ENCODE measurements at regions not wholly inside any gene's neighbourhood (a gene's known extent, or its start where the extent isn't known, plus 50 kb on each side); places are given as distances from the start of the nearest gene placed in this dataset.

DNA sequence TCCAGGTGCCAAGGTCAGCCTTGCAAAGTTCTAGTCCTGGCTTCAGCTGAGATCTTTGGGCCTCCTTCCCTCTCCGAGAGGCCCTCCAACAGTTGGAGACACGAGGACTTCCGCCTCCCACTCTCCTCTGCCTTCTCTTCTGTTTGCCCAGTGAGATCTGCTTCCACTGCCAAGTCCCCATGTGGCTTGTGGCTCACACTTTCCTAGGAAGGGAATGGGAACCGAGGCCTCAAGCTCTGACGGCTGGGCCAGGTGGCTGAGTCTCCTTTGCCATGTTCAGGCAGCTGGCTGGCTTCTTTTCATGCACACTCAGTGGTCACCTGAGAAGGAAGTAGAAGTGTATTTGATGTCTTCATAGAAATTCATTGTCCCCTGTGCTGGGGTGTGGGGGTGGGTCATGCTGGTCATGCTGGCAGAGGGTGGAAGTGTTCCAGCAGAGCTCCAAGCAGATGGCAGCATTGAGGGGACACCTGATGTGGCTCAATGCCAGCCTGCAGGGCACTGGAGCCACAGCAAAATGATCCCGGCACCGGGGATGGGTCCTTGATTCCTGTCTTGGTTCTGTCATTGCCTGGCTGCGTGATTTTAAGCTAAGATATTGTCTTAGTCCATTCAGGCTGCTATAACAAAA, 130.4 kb downstream of the ADAMTS15 start:
- Mint-ChIP-seq H3K4me1 (ENCODE audit: unreplicated experiment) (peaks cover 8% of the 10 kb centered on the region), H3K4me3 (ENCODE audit: unreplicated experiment) (no peak overlapping the region), H3K27me3 (ENCODE audit: unreplicated experiment) (peaks cover 3% of the 10 kb centered on the region), H3K27ac (ENCODE audit: unreplicated experiment) (no peak overlapping the region), H3K36me3 (ENCODE audit: low read depth, unreplicated experiment) (no peaks in the 10 kb centered on the region), H3K9me3 (ENCODE audit: unreplicated experiment) (no peaks in the 10 kb centered on the region)
- TF ChIP-seq, protein P1, sequence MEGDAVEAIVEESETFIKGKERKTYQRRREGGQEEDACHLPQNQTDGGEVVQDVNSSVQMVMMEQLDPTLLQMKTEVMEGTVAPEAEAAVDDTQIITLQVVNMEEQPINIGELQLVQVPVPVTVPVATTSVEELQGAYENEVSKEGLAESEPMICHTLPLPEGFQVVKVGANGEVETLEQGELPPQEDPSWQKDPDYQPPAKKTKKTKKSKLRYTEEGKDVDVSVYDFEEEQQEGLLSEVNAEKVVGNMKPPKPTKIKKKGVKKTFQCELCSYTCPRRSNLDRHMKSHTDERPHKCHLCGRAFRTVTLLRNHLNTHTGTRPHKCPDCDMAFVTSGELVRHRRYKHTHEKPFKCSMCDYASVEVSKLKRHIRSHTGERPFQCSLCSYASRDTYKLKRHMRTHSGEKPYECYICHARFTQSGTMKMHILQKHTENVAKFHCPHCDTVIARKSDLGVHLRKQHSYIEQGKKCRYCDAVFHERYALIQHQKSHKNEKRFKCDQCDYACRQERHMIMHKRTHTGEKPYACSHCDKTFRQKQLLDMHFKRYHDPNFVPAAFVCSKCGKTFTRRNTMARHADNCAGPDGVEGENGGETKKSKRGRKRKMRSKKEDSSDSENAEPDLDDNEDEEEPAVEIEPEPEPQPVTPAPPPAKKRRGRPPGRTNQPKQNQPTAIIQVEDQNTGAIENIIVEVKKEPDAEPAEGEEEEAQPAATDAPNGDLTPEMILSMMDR (IDR thresholded peaks at IDR 0.05; ENCODE audit: unreplicated experiment), result no peak
- DNase-seq (ENCODE audit: low spot score), result no peak

DNA sequence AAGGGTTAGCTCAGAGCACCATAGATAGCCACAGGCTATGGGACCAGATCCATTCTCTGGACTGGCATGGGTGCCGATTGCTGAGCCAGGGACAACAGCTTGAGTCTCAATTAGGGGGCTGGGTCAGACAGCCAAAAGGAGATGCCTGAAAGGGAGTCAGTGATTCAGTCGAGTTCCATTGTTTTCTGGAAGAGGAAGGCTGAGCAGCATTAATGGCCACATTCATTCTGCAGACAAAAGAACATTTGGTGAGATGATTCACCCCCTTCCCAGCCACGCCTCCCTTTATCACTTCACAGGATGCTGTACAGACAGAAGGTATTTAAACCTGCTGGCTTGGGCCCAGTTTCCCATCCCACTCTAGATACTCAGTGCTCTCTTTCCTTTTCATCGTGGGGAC, 131.9 kb downstream of the ADAMTS15 start:
- Mint-ChIP-seq H3K27me3 (ENCODE audit: unreplicated experiment) (peaks cover 3% of the 10 kb centered on the region), H3K36me3 (ENCODE audit: low read depth, unreplicated experiment) (no peaks in the 10 kb centered on the region), H3K9me3 (ENCODE audit: unreplicated experiment) (no peaks in the 10 kb centered on the region), H3K27ac (ENCODE audit: unreplicated experiment) (no peak overlapping the region), H3K4me3 (ENCODE audit: unreplicated experiment) (no peak overlapping the region), H3K4me1 (ENCODE audit: unreplicated experiment) (peaks cover 8% of the 10 kb centered on the region)
- TF ChIP-seq, protein P1 (IDR thresholded peaks at IDR 0.05; ENCODE audit: unreplicated experiment), result no peak
- DNase-seq (ENCODE audit: low spot score), result no peak

DNA sequence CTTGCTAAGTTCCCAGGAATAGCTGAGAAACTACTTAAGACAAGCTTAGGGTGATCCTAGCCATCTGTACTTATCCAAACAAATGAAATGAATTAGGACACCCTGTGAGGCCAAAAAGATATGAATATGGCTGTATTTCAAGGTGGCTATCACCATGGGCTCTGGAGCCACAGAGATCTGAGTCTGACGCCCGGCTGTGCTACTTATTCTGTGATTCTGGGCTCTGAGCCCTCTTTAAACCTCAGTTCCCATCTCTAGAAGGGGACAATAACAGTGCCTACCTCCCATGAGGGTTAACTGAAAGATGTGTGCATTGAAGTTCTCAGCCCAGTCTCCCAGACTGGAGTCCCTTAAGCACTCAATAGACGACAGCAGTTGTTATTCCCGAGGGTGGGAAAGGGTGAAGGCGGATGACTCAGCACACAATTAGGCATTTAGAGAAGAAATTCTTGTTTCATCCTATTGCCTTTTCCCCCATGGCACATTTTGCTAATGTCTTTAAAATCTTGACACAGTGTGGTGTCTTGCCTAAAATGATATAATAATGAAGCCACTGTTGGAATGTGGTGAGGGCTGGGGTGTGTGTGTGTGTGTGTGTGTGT, 132.5 kb downstream of the ADAMTS15 start:
- Mint-ChIP-seq H3K27ac (ENCODE audit: unreplicated experiment) (no peak overlapping the region), H3K9me3 (ENCODE audit: unreplicated experiment) (no peaks in the 10 kb centered on the region), H3K36me3 (ENCODE audit: low read depth, unreplicated experiment) (no peaks in the 10 kb centered on the region), H3K4me3 (ENCODE audit: unreplicated experiment) (no peak overlapping the region), H3K4me1 (ENCODE audit: unreplicated experiment) (peaks cover 8% of the 10 kb centered on the region), H3K27me3 (ENCODE audit: unreplicated experiment) (peaks cover 3% of the 10 kb centered on the region)
- TF ChIP-seq, protein P1 (IDR thresholded peaks at IDR 0.05; ENCODE audit: unreplicated experiment), result no peak
- no peak for DNase-seq (ENCODE audit: low spot score)

DNA sequence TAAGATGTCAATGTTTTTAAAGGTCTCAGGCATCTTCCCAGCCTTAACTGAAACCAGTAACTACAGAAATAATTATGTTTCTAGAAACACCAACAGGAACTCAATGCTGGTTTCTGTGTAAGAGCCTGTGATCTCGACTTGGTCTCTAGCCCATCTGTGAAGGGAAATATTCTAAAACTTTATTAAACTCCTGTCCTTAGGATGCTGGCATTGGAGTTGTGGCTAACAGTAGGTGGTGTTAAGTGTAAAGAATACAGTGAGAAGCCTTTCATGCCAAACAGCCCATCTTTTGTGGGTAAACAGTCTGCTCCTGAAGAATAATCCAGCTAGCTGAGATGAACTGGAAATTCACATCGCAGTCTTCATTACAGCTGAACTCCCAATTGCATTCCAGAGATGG, 133.2 kb downstream of the ADAMTS15 start:
- Mint-ChIP-seq H3K27me3 (ENCODE audit: unreplicated experiment) (peaks cover 3% of the 10 kb centered on the region), H3K27ac (ENCODE audit: unreplicated experiment) (no peak overlapping the region), H3K4me1 (ENCODE audit: unreplicated experiment) (peaks cover 8% of the 10 kb centered on the region), H3K36me3 (ENCODE audit: low read depth, unreplicated experiment) (no peaks in the 10 kb centered on the region), H3K4me3 (ENCODE audit: unreplicated experiment) (no peak overlapping the region), H3K9me3 (ENCODE audit: unreplicated experiment) (no peaks in the 10 kb centered on the region)
- TF ChIP-seq, protein P1 (IDR thresholded peaks at IDR 0.05; ENCODE audit: unreplicated experiment), result no peak
- no peak for DNase-seq (ENCODE audit: low spot score)

DNA sequence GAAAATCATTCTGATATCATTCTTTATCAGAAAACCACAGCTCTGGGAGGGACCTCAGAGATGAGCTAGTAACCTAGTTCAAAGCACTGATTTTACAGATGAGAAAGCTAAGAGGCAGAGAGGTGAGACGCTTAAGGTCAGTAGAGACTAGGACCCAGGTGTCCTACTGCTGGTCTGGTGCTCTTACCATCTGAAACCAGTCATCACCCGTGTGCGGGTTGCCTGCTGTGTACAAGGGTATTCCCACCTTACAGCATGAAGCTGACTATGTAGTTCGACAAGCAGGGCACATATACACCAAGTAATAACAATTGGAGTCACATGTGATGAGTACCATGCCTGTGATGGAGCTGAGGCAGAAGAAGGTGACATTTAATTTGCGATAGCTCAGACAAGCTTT, 133.7 kb downstream of the ADAMTS15 start:
- Mint-ChIP-seq H3K4me3 (ENCODE audit: unreplicated experiment) (no peak overlapping the region), H3K36me3 (ENCODE audit: low read depth, unreplicated experiment) (no peaks in the 10 kb centered on the region), H3K4me1 (ENCODE audit: unreplicated experiment) (peaks cover 8% of the 10 kb centered on the region), H3K27ac (ENCODE audit: unreplicated experiment) (no peak overlapping the region), H3K9me3 (ENCODE audit: unreplicated experiment) (no peaks in the 10 kb centered on the region), H3K27me3 (ENCODE audit: unreplicated experiment) (peaks cover 3% of the 10 kb centered on the region)
- TF ChIP-seq, protein P1 (IDR thresholded peaks at IDR 0.05; ENCODE audit: unreplicated experiment), result no peak
- DNase-seq (ENCODE audit: low spot score), result no peak
